Testis (tissue), 2 donors: ENCODE measurements at regions not wholly inside any gene's neighbourhood (a gene's known extent, or its start where the extent isn't known, plus 50 kb on each side); places are given as distances from the start of the nearest gene placed in this dataset.

Source experiments
- POLR2A ChIP-seq: fragments of 450-650 bp; IDR thresholded peaks from one replicate; pipeline ENCODE4 v1.6.1; 2017; ENCODE audit warnings: antibody characterized with exemption, mild to moderate bottlenecking, moderate library complexity
- TF ChIP-seq, protein P1 (sequence below), 3 experiments: fragments of 450-650 bp in 2 of 3; fragments of 200-600 bp in 1 of 3; sonication (generic) in 1 of 3; IDR thresholded peaks; one replicate each; pipeline ENCODE4 v1.5.1; 2016 to 2019; ENCODE audit warnings: antibody characterized with exemption in 3 of 3, mild to moderate bottlenecking in 2 of 3, moderate library complexity in 1 of 3

DNA sequence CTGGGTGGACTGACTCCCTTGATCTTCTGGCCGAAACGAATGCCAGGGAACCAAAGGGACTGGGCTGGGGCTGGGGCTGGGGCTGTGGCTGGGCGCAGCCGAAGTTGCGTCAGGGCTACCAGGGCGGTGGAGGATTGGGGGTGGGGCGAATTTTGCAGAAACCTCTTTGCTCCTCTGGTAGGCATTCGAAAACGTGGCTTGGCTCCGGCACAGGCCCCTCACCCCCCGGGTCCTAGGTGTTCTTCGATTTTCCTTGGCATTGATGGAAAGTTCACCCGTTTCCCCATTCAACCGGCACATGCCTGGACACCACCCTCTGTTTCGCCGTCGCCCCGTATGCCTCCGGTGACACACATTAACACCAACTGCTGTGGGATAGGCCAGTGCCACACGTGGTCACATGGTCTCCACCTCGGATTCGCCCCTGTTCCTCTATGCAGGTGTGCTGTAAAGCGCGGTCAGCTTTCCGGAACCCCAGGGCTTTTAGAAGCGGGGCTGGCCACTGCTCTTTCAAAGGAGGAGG is 477.1 kb downstream of the SPATA31A7 start:
- TF ChIP-seq, protein P1, sequence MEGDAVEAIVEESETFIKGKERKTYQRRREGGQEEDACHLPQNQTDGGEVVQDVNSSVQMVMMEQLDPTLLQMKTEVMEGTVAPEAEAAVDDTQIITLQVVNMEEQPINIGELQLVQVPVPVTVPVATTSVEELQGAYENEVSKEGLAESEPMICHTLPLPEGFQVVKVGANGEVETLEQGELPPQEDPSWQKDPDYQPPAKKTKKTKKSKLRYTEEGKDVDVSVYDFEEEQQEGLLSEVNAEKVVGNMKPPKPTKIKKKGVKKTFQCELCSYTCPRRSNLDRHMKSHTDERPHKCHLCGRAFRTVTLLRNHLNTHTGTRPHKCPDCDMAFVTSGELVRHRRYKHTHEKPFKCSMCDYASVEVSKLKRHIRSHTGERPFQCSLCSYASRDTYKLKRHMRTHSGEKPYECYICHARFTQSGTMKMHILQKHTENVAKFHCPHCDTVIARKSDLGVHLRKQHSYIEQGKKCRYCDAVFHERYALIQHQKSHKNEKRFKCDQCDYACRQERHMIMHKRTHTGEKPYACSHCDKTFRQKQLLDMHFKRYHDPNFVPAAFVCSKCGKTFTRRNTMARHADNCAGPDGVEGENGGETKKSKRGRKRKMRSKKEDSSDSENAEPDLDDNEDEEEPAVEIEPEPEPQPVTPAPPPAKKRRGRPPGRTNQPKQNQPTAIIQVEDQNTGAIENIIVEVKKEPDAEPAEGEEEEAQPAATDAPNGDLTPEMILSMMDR (IDR thresholded peaks at IDR 0.05): no peak
- no peak for TF ChIP-seq POLR2A
